Right lobe of liver (tissue), 4 donors: ENCODE measurements at regions not wholly inside any gene's neighbourhood (a gene's known extent, or its start where the extent isn't known, plus 50 kb on each side); places are given as distances from the start of the nearest gene placed in this dataset.

Experiments used
- CTCF ChIP-seq, 4 donors: fragments of 200-600 bp in 3 of 4; fragments of 450-650 bp in 1 of 4; IDR thresholded peaks; one replicate each; pipeline versions ENCODE4 v1.5.1 to v1.8.0; 2016 to 2022; ENCODE audit warnings: antibody characterized with exemption in 4 of 4, mild to moderate bottlenecking in 2 of 4
- POLR2A ChIP-seq: fragments of 450-650 bp; IDR thresholded peaks from one replicate; pipeline ENCODE4 v1.6.1; 2017; ENCODE audit warnings: antibody characterized with exemption, mild to moderate bottlenecking
- donor health status: DM: no; HTN: no; CAD: no.
- donor health status: DM: no; HTN: no; CAD: no.
- donor health status: DM: no; HTN: yes; CAD: no.

- TF ChIP-seq CTCF (IDR thresholded peaks at IDR 0.05) (no peak), POLR2A (no peak)
Measured at GRCh38 chr12:68092976-68093375, 66.6 kb downstream of the IFNG start.
